ENCODE measurements at regions not wholly inside any gene's neighbourhood (a gene's known extent, or its start where the extent isn't known, plus 50 kb on each side); places are given as distances from the start of the nearest gene placed in this dataset.

DNA sequence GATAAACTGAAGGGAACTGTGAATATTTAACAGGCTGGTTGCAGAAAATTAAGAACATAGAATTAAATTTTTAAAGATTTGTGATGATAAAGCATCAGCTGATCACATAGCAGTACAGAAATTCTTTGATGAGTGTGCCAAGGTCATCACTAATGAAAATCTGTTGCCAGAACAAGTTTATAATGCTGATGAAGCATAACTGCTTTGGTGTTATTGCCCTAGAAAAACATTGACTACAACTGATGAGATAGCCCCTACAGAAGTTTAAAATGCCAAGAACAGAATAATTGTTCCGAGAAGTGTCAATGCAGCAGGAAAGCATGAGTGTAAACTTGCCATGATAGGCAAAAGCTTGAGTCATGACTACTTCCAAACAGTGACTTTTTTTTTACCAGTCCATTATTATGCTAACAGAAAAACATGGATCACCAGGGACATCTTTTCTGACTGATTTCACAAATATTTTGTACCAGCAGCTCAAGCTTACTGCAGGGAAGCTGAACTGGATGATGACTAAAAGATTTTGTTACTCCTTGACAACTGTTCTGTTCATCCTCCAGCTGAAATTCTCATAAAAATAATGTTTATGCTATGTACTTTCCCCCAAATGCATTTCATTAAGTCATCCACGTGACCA lies 1136.6 kb downstream of the FAT4 start:
- TF ChIP-seq, protein P1, sequence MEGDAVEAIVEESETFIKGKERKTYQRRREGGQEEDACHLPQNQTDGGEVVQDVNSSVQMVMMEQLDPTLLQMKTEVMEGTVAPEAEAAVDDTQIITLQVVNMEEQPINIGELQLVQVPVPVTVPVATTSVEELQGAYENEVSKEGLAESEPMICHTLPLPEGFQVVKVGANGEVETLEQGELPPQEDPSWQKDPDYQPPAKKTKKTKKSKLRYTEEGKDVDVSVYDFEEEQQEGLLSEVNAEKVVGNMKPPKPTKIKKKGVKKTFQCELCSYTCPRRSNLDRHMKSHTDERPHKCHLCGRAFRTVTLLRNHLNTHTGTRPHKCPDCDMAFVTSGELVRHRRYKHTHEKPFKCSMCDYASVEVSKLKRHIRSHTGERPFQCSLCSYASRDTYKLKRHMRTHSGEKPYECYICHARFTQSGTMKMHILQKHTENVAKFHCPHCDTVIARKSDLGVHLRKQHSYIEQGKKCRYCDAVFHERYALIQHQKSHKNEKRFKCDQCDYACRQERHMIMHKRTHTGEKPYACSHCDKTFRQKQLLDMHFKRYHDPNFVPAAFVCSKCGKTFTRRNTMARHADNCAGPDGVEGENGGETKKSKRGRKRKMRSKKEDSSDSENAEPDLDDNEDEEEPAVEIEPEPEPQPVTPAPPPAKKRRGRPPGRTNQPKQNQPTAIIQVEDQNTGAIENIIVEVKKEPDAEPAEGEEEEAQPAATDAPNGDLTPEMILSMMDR (IDR thresholded peaks at IDR 0.05) = no peak
- intact Hi-C loops (cut with micrococcal nuclease) = no loop called here
- Mint-ChIP-seq H3K27ac (no peak overlapping the region), H3K9me3 (peaks cover 11% of the 10 kb centered on the region), H3K27me3 (no peaks in the 10 kb centered on the region), H3K36me3 (ENCODE audit: low read depth) (no peaks in the 10 kb centered on the region), H3K4me3 (no peak overlapping the region), H3K4me1 (ENCODE audit: low read depth) (no peaks in the 10 kb centered on the region)
- no peak for ATAC-seq
- ChIA-PET POLR2A (no interaction called here), CTCF (no interaction called here)
- DNase-seq = no peak

DNA sequence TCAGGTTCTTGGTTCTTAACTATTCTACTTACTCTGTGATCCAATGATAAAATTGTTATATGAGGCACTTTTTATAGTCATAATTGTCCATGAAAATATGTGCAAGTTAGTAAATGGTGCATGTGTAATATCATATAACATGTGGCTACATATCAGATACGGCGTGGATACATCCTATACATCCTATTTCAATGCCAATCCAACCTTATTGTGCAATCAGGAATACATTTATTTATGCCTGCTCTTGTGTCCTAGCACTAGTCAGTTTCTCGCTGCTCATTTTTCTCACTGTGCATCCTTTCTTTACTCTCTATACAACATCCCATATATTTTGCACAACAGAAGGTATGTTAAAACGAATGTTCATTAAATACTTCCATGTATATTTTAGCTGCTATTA lies 1141.1 kb downstream of the FAT4 start:
- H3K4me1 Mint-ChIP-seq (ENCODE audit: low read depth) = no peaks in the 10 kb centered on the region
- intact Hi-C loops (cut with micrococcal nuclease) = no loop called here
- peaks cover 19% of the 10 kb centered on the region for H3K9me3 Mint-ChIP-seq
- CTCF ChIA-PET = no interaction called here
- no peak overlapping the region for H3K4me3 Mint-ChIP-seq
- no peak for ATAC-seq
- H3K27ac Mint-ChIP-seq = no peak overlapping the region
- no peaks in the 10 kb centered on the region for H3K27me3 Mint-ChIP-seq
- POLR2A ChIA-PET = no interaction called here
- no peak for DNase-seq
- TF ChIP-seq, protein P1 (IDR thresholded peaks at IDR 0.05) = no peak
- H3K36me3 Mint-ChIP-seq (ENCODE audit: low read depth) = no peaks in the 10 kb centered on the region

DNA sequence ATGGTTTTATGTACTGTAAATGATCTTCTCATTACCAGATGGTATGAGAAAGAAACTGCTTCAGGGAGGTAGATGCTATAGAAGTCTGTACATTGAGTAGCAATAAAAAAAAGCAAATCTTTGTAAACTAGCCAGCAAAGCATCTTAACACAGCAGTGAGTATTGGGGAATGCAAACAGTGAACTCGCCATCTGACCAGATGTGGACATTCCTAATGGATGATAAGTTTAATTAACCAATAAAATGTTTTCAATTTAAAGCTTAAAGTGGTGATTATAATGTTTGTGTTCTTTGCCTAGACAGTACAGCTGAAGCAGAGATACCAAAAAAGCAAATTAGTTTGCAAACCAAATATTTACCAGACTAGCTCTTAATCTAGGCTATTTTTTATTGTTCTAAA lies 1144.2 kb downstream of the FAT4 start:
- ChIA-PET POLR2A (no interaction called here), CTCF (no interaction called here)
- Mint-ChIP-seq H3K9me3 (peaks cover 13% of the 10 kb centered on the region), H3K36me3 (ENCODE audit: low read depth) (no peaks in the 10 kb centered on the region), H3K27ac (no peak overlapping the region), H3K4me3 (no peak overlapping the region), H3K27me3 (no peaks in the 10 kb centered on the region), H3K4me1 (ENCODE audit: low read depth) (no peaks in the 10 kb centered on the region)
- TF ChIP-seq, protein P1 (IDR thresholded peaks at IDR 0.05) = no peak
- intact Hi-C loops (cut with micrococcal nuclease) = no loop called here
- ATAC-seq = no peak
- DNase-seq = no peak

DNA sequence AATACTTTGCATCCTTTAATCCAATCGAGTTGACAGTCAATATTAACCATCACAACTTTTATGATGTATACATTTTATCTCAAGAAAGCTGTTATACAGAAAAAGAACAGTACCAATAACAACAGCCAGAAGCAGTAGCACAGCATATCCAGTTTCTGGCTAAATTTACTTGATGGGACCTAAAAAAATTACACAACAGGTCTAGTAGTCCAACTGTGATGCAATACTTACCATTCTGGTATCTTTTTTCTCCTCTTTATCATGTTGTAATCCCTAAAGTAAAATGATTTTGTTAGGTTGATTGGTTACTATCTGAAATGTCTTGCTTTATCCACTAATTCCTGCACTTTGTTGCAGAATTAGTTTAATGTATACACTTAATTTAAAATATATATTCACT lies 1150.6 kb downstream of the FAT4 start:
- Mint-ChIP-seq H3K36me3 (ENCODE audit: low read depth) (no peaks in the 10 kb centered on the region), H3K4me1 (ENCODE audit: low read depth) (no peaks in the 10 kb centered on the region), H3K9me3 (peaks cover 4% of the 10 kb centered on the region), H3K4me3 (no peak overlapping the region), H3K27me3 (no peaks in the 10 kb centered on the region), H3K27ac (no peak overlapping the region)
- no peak for DNase-seq
- CTCF ChIA-PET = no interaction called here
- intact Hi-C loops (cut with micrococcal nuclease) = no loop called here
- TF ChIP-seq, protein P1 (IDR thresholded peaks at IDR 0.05) = no peak
- no peak for ATAC-seq
- POLR2A ChIA-PET = no interaction called here

DNA sequence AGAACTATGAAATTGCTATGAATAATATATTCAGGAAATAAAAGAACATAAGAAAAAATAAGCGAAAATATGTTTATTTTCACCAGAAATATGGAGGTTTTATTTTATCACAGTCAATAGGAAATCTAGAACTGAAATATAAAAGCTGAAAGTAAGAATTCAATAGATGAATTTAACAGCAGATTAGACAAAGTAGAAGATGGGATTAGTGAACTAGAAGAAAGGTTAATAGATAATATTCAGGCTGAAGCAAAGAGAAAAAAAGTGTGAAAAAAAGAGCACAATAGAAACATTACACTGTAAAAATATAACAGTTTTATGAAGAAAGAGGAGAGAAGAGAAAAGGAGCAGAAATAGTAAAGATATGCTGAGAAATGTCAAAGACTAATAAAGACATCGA lies 1152.1 kb downstream of the FAT4 start:
- H3K27me3 Mint-ChIP-seq = no peaks in the 10 kb centered on the region
- ChIA-PET POLR2A (no interaction called here), CTCF (no interaction called here)
- H3K4me1 Mint-ChIP-seq (ENCODE audit: low read depth) = no peaks in the 10 kb centered on the region
- H3K4me3 Mint-ChIP-seq = no peak overlapping the region
- intact Hi-C loops (cut with micrococcal nuclease) = no loop called here
- no peak overlapping the region for H3K27ac Mint-ChIP-seq
- TF ChIP-seq, protein P1 (IDR thresholded peaks at IDR 0.05) = no peak
- H3K9me3 Mint-ChIP-seq = no peaks in the 10 kb centered on the region
- ATAC-seq (no peak), DNase-seq (no peak)
- no peaks in the 10 kb centered on the region for H3K36me3 Mint-ChIP-seq (ENCODE audit: low read depth)
